ENCODE measurements at regions not wholly inside any gene's neighbourhood (a gene's known extent, or its start where the extent isn't known, plus 50 kb on each side); places are given as distances from the start of the nearest gene placed in this dataset.

DNA sequence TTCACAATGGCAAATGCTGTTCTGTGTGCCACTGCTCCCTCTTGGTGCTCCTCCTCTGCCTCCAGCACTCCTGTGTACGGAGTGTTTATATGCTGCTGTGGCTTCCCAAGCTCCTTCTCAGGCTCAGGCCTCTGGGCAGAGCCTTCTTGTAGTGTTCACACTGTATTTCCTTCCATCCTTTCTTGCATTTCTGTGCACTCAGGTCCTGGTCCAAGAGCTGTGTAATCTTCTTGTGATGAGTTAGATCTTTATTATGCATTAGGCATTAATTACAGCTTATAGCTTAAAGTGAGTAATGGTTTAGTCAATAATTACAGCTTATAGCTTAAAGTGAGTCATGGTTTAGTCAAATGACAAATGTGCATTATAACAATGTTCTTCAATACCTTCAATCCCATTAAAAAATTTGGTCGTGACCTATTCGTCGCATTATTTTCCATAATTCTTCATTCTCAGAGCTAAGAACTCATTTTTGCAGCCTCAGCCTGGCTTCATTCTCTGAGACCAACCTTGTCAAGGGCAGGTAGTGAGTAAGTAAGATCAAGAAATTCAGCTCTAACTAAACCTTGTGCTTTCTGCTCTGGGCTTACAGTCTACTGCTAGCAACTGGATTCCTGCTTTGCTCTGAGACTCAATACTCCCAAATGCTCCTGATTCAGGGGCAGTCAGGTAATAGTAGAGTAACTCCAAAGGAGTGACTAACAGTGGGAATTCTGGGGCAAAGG, 154.5 kb upstream of the SPAG17 start:
- DNase-seq = no peak

DNA sequence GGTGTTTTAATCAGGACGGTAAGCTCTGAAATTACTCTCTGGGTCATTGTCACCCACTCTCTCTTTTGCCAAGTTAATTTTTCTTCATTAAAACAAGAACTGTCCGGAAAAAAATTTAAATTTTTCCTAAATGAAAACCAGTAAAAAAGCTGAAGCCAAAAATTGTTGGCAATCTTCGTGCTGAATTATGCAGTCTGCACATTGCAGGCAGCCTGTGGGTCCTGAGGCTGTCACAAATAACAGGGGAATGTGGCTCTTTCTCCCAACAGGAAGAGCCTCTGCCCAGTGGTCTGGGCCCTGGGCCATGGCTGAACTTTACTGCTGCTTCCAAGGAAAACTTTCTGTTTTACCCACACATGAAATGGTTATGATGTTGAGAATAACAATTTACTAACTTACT, 153.9 kb upstream of the SPAG17 start:
- DNase-seq = no peak

DNA sequence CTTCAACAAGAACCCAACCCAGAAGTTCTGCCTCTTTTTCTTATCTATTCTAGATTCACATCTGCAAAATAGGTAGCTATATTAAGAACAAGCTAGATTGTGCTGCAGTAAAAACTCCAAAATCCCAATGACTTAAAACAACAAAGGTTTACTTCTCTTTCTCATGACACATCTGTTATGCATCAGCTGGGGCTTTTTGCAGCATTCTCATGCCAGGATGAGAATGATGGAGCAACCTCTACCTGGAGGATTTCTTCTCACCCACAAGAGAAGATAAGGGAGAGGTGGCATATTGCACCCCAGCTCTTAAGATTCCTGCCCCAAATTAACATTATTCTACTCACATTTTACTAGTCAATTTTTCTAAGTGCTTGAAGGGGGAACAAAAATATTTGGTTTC, 152.3 kb upstream of the SPAG17 start:
- no peak for DNase-seq

DNA sequence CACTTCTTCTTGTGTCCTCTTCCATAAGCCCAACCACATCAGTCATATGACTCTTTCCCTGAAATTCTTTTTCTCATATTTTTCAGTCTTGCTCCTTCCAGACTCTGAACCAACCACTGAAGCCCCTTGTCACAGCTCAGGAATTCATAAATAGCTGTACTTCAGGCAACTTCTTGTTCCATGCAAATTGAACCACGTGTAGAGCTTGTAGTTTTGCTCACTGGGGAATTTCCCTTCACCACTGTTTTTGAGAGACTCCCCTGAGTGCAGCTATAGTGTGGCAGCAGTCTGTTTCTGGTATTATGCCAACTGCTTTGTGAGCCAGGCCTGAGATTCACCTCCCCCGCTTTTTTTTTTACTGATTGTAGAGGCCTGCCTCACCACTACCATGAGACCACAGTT, 150.3 kb upstream of the SPAG17 start:
- DNase-seq = no peak

DNA sequence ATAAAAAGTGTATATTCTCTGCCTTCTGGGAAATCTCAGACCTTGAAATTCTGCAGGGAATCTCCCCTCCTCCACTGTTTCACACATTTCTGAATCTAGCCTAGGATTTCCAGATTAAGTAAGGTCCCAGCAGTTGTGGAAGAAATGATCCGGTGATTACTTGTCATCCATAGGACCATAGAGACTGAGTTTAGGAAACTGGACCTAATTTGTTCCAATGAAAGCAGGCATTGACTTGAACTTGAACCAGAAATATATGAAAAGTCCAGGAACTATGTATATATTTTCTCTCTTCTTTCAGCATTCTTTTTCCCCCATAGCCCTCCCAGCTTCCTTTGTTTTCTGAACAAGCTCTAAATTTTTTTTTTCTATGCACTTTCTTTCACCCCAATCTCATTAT, 149.5 kb upstream of the SPAG17 start:
- DNase-seq = no peak

DNA sequence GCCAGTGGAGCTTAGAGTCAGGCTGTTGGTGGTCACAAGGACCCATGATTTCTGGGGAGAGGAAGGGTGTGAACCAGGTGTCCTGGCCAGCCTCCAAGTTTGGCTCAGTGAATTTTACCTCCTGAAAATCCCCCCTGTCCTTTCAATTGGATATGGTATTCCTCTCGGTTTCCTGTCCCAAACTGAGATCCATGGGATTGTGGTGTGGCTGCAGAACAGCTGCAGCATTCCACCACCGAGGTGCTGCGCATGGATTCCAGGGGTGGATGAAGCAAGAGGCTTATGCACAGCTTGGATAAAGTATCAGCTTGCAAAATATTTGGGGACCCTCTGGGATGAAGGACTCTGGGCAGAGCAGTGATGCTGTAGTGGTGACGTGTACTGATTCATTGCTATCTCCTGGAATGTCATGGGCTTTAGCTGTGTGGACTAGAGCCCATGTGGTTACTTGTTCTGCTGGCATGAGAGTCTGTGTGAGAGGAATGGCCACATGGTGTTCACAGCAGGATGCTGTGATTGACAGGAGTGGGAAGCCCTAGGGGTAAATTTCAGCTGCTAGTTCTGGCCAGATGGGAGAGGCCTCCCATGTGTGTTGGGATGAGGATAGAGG, 148.7 kb upstream of the SPAG17 start:
- no peak for DNase-seq

DNA sequence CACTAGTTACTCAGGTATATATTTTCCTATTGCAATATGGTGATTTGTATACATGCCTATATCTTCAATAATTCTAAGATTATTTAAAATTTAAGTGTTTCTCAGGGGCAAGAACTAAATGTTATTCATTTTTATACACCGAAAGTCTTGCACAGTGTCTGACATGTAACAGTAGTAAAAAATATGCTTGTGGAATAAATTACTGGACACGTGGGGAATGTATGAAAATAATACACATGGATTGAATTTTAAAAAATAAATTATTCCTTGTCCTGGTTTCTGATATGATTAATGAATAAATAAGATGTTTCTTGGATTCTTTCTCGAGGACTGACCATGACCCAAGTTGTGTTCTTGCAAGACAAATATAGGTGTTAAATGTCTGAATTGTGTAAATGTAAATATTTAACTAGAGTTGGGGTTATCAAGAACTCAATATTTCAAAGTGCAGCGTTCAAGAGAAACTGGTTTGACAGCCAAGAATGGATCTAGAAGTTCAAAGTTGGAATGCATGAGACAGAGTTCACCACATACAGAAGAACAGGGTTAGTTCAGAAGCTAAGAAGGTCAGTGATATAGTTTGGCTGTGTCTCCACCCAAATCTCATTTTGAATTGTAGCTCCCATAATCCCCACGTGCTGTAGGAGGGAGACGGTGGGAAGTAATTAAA, 142.1 kb upstream of the SPAG17 start:
- DNase-seq = no peak

DNA sequence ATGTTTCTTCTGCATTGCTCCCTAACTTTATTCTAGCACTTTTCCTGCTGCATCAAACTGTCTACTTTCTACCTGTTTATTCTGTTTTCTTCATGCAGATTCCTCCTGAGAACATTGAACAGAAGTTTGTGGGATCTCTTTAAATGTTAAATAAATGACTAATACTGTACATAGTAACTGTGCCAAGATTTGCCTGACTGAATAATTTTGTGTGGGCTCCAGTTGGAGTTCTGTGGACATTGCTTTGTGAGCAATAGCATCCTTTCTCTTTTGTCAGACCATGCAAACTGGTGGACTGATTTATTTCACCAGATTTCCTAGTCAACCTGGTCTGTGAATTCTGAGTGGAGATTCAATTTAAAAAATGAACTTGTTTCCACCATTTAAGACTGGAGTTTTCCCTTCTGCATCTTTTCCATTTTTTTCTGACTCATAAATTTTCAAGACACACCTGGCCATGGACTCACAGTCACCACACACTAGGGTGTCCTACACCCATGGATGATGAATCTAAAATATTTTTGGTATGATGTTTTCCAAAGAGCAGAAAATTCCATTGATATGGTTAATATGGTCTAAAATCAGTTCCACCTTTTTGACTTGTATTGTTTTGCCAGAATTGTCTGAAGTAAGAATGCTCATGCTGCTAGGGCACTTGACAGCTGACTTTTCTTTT, 140.7 kb upstream of the SPAG17 start:
- no peak for DNase-seq

DNA sequence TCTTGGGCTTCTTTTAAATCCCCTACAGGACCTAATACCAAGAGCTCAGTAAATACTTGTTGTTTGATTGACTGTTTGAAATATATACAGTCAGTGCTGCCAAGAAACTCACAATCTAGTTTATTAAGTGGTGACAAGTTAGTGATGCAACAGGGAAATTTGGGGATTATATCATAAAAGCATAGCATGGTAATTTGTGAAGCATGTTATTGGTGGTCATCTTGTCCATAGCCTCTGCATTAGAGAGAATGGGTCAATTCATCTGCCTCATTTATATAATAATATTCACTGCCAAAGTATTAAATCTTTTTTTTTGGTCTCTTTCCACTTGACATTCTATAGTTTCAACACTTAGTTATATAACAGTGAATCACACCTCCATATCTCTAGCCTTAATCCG, 138.2 kb upstream of the SPAG17 start:
- DNase-seq = no peak

DNA sequence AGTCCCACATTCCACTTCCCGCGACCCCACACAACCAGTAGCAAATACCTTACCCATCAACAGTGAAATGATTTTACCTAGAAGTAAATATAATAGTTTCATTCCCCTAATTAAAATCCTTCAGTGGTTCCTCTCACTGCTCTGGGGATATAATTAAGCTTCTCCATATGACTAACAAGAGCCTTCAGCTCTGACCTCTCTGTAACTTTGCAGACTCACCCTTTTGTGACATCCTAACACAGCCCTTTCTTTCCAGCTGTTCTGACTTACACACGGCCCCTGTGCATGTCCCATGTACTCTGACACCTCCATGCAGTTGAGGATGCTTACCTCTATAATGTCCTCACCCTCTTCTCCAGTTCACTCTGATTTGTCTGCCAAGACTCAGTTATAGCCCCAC, 137.3 kb upstream of the SPAG17 start:
- DNase-seq = no peak

DNA sequence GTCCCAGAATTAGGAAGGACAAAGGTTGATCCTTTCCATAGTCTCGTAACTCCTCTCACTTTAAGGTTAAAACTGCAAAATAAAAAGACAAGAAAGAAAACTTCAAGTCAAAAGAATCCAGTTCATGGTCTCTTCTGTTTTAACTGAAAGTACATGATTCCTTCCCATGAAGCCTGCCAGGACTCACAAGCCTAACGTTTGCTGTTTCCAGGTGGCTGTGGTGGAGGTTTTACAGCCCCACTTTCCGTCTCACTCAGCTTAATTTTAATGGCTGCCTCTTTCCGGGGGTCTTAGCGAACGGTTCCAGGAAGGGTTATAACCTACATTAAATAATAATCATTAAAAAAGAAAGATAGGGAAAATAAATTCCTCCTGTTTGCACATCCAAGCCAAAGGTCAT, 136.8 kb upstream of the SPAG17 start:
- no peak for DNase-seq

DNA sequence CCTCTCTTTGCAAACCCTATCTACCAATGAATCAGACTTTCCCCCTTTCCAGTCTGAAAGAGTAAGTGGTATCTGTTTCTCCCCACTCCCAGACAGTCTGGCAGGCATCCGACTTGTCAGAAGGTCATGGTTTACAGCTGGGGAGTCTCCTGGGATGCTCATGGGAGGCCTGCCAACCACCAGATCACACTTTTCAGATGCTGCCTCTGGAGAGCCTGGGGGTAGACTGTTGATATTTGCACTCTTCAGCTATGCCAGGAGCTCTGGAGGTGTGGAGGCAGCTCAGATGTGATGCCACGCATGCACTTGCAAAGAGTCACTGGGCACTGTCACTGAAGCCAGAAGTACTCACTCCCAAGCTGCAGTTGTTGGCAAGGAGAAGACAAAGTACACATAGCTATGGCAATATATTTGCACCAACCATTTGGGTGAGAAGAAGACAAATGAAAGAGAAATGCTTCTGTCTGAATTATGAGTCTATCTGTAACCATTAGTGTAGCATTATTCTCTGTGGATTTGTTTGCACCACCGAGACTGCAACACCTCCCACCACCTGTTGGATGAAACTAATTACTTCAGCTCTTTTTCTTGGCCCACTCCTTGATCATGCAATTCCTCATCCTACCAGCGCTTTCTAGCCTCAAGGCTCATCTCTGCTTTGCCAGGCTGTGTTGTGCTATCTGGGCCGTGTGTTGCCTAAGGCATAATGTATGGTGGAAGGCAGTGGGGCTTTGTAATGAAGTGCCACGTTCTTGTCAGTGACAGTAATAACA, 133.0 kb upstream of the SPAG17 start:
- DNase-seq = no peak

DNA sequence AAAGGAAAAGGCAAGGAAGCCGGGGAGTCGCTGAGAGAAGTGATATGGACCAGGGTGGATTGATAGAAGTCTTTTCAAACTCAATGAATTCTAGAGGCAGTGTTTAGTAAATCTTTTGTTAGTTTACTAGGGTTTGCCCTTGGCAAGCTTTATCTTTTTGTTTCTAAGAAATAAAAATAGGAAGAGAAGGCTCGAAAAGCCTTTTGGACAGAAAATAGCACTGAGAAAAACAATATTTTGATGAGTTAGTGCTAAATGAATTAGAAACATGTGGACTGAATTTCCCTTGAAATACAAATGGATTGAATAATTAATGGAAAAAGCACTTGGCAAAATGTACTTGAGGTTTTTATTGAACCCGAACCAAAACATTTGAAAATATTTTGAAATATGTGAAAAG, 121.8 kb upstream of the SPAG17 start:
- DNase-seq = no peak

DNA sequence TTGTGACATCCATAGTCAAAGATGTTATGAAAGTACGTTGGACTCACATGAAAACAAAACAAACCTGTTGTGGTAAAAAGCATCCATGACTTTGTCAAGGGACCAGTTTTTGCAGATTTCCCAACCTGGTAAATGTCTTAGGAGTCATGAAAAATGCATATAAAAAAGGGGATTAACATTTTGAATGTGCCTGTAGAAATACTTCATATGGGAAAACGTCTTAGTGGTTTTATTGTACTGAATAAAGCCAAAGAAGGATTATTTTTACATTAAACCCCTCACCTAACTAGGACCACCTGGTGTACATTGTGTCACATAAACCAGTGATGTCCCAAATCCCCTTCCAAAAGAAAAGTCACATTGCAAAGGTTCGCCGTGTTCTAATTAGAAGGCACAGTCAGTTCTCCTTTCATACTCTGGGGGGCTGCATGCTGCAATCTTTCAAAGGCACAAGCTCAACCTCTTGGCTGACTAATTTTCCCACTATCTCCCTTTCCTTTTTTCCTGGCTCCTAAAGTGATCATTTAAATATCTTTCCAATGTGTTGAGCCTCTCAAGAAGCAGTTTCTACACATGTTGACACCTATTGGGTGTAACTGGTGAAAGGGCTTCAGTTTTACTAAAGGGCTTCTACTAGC, 119.8 kb upstream of the SPAG17 start:
- DNase-seq = no peak

DNA sequence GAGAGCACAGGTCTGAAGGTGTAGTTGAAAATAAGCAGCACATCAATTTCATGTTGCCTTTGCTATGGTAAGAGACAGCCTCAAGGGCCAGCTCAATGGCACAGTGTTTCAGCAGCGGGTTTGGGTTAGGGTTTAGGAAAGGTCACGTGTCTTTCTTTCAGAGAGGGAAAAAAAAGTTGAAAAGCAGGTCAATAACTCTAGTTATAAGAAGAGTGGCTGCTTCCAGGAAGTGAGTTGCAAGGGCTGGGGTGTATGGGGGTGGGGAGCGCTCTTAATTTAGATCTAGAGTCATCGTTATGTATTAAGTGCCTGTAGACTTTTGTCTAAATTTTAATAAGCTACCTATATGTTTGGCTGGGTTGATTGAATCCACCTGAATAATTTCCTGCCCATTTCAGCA, 118.5 kb upstream of the SPAG17 start:
- no peak for DNase-seq

DNA sequence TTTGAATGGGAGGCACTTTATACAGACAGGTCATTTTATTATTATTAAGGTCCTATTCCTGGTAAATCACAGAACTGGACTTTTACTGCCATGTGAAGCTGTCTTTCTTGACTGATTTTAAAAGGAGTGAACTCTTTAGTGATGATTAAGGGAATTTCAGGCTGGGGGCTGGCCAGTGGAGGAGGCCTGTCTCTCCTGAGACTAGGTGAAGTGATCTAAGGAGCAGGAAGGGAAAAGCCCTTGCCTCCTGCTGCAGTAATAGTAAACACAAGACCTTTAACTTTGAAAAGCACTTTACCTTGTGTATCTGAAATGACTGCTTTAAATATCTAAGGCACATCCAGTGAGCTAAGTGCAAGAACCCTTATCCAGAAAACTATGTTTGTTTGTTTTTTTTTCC, 118.0 kb upstream of the SPAG17 start:
- no peak for DNase-seq

DNA sequence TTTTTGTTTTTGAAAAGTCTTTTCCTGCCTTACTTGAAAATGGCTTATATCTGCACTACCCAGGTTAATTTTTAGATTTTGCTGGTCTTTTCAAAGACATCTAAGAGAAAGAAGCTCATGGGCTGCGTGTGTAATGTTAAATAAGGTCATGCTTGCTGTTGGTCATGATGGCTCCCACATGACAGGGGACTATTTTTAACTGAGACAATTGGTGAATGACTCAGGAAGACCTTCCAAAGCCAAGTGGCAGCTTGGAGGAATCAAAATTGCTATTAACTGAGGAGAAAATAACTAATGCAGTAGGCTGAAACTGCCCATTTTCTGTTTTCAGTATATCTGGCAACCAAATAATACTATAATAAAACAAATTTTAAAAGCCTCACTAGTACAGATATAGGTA, 117.1 kb upstream of the SPAG17 start:
- peak; percentile 21 for DNase-seq

DNA sequence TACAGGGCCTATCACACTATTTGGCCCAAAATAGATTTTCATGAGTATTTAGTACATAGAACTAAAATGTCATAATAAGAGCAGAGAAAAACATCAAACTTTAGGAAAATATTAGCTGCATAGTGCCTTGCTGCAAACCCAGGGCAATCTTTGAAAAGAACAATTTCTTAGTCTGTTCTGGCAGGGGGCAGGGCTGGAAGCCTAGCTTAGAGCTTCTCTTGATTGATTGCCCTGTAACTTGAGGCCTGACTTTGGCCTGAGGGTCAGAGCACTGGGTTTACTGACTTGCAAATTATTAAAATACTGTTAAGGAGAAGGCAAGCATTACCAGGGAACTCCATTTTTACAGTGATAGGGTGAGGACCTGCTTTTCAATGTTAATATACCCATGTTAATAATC, 115.8 kb upstream of the SPAG17 start:
- no peak for DNase-seq

DNA sequence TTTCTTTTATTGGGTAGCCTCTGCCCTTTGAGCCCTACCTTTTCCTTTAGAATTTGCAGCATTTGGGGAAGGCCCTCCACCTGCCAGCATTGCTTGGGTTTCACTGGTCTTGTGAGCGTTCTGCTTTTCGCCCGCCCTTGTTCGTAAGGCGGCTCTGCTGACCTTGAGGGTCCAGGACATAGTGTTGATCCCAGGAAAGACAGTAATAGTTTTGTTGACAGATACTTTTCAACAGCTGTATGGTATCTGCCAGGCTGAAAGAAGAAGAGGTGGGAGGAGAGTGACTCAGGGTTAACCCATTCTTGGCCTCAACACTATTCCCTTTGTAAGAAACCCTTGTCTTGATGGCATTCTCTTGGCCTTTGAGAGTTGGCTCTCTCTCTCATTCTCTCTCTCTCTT, 113.4 kb upstream of the SPAG17 start:
- no peak for DNase-seq

DNA sequence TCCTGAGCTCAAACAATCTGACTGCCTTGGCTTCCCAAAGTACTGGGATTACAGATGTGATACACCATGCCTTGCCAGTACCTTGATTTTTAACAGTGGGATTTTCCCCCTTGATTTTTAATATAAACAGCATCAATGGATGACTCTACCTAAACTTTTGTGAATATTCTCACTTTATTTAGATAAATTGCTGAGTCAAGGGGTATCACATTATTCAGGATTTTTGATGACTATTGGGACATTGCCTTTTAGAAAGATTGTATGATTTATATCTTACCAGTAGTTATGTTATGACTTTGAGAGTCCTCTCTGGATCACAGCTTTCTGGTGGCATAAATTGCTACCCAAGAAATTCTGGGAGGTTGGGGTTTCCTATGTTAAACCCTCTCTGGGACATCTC, 112.5 kb upstream of the SPAG17 start:
- no peak for DNase-seq

DNA sequence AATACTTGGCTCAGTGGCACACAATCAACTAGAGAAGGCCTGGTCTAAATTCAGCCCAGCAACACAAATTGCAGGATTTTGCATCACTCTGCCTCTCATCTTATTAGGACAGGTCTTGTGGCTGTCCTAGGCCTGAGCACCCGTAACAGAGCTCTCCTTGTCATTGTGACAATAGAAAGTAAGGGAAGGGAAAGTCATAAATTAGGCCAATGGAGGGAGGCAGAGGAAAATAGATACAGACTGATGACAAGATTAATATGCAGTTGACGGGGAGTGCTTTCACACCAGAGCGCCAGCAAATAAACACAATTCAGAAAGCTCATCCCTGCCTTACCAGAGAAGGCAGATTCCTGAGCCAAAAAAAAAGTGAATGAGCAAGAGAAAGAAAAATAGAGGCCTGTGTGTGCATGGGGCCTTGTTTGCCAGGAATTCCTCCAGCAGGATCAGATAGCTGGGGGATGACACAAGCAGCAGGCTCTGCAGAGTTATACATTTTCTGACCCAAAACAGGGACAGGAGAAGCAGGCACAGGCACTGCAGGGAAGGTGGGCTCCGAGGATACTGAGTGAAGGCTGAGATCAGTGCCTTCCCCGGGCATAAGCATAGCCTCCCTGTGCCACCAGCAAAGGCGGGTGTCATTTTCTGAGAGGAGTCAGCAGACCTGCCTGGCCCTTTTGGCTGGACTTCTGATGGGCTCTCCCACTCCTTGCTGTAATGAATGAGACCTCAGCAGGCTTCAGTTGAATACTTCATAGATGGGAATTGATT, 110.0 kb upstream of the SPAG17 start:
- no peak for DNase-seq

DNA sequence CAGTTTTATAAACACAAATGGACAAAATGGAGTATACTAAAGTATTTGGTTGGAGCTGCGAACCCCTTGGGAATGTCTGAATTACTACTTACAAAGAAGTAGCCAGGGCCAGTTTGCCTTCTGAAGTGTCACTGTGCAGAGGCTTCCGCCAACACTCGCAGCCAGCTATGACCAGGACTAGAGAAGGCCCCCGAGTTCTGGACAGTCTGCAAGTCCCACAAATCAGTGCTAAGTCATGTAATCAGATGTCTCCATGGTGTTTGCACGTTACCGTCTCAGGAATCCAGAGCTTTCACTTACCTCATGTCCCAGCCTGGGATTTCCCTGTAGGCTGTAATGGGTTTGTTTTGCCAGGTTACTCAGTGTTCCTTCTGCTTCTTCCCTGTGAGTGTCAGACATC, 106.6 kb upstream of the SPAG17 start:
- DNase-seq = no peak
